HUDEP-2 (cell line): ENCODE measurements at regions not wholly inside any gene's neighbourhood (a gene's known extent, or its start where the extent isn't known, plus 50 kb on each side); places are given as distances from the start of the nearest gene placed in this dataset.

Experiments
- DNase-seq, 76 experiments: peaks; one replicate each; lab custom pipeline; 2025; ENCODE audit not compliant: unreplicated experiment in 76 of 76; lab: John Stamatoyannopoulos, UW

- DNase-seq: no peak
These were observed 794.9 kb downstream of the TLE4 start for GRCh38 chr9:80366626-80367025.

- DNase-seq: no peak
These were observed 788.4 kb downstream of the TLE4 start for GRCh38 chr9:80359941-80360881.

- no peak for DNase-seq
These were observed 787.5 kb downstream of the TLE4 start for GRCh38 chr9:80359291-80359690.

- DNase-seq: no peak
These were observed 781.2 kb downstream of the TLE4 start for GRCh38 chr9:80352967-80353366.

GRCh38 chr9:80351612-80352011 is 779.8 kb downstream of the TLE4 start:
- DNase-seq: no peak

- DNase-seq: no peak
These were observed 754.3 kb downstream of the TLE4 start for GRCh38 chr9:80326105-80326504.

- DNase-seq: no peak
These were observed 749.2 kb downstream of the TLE4 start for GRCh38 chr9:80320916-80321315.

- DNase-seq: no peak
These were observed 748.7 kb downstream of the TLE4 start for GRCh38 chr9:80320480-80320879.

- DNase-seq: no peak
These were observed 733.4 kb downstream of the TLE4 start for GRCh38 chr9:80305136-80305535.

GRCh38 chr9:80294955-80295354 is 723.2 kb downstream of the TLE4 start:
- DNase-seq: no peak

GRCh38 chr9:80294318-80294717 is 722.6 kb downstream of the TLE4 start:
- DNase-seq: no peak

GRCh38 chr9:80292231-80292630 is 720.5 kb downstream of the TLE4 start:
- DNase-seq: no peak

GRCh38 chr9:80285326-80285725 is 713.6 kb downstream of the TLE4 start:
- DNase-seq: peak in 2 of 76 experiments; percentile 1

- no peak for DNase-seq
These were observed 711.0 kb downstream of the TLE4 start for GRCh38 chr9:80282766-80283165.

GRCh38 chr9:80259079-80259478 is 687.3 kb downstream of the TLE4 start:
- no peak for DNase-seq

GRCh38 chr9:80251778-80252177 is 680.0 kb downstream of the TLE4 start:
- no peak for DNase-seq

GRCh38 chr9:80242022-80242421 is 670.3 kb downstream of the TLE4 start:
- no peak for DNase-seq

GRCh38 chr9:80235752-80236151 is 664.0 kb downstream of the TLE4 start:
- DNase-seq: no peak

- DNase-seq: no peak
These were observed 662.1 kb downstream of the TLE4 start for GRCh38 chr9:80233906-80234305.

- DNase-seq: no peak
These were observed 661.5 kb downstream of the TLE4 start for GRCh38 chr9:80233102-80233843.

- no peak for DNase-seq
These were observed 659.8 kb downstream of the TLE4 start for GRCh38 chr9:80231318-80232236.
